ENCODE measurements at regions not wholly inside any gene's neighbourhood (a gene's known extent, or its start where the extent isn't known, plus 50 kb on each side); places are given as distances from the start of the nearest gene placed in this dataset.

DNA sequence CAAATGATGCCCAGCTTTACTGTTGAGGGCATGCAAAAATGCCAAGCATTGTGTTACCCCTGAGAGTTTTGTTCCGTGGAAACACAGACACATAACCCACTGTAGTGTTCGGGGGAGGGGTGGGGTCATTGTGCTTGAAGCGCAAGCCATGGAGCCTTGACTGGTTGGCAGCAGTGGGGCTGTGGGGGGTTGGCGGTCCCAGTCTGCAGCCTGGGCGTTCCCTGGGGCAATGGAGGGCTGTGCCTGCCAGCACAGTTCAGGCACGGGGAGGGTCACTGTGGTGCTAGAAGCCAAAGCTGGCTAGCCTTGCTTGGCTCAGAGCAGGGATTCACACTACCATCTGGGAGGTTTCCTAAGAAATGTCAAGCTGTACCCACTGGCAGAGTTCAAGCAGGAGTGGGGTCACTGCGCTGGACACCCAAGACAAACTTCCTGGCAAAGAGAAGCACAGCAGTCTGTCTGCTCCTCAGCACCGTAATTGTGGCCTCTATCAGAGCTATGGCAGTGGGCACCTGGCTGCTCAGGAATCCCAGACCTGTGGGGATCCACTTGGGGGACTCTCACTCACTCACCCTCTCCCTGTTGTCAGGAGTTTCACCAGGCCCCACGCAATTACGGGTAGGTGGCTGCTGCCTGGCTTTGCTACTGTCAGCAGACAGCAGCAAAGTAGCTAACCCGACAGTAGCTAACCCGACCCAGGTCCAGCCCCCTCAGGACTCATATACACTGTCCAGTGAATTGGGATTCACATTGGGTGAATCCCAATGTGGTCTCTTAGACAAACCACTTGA is 292.4 kb downstream of the ZWINT start:
- CTCF ChIA-PET = no interaction called here
- TF ChIP-seq CBFB (CRISPR knock-in tag; IDR thresholded peaks at IDR 0.05; ENCODE audit: low read depth) = no peak
- TF ChIP-seq HMGA2 (CRISPR knock-in tag; IDR thresholded peaks at IDR 0.05) = no peak
- no peak for TF ChIP-seq ZSCAN18 (CRISPR knock-in tag; IDR thresholded peaks at IDR 0.05)
- no peak for TF ChIP-seq OVOL2 (CRISPR knock-in tag; IDR thresholded peaks at IDR 0.05; ENCODE audit: borderline replicate concordance)
- no peak for TF ChIP-seq ELF4 (CRISPR knock-in tag; IDR thresholded peaks at IDR 0.05; ENCODE audit: low read depth)
- no peak for TF ChIP-seq ZNF396 (CRISPR knock-in tag; IDR thresholded peaks at IDR 0.05; ENCODE audit: borderline replicate concordance)
- TF ChIP-seq, protein P1, sequence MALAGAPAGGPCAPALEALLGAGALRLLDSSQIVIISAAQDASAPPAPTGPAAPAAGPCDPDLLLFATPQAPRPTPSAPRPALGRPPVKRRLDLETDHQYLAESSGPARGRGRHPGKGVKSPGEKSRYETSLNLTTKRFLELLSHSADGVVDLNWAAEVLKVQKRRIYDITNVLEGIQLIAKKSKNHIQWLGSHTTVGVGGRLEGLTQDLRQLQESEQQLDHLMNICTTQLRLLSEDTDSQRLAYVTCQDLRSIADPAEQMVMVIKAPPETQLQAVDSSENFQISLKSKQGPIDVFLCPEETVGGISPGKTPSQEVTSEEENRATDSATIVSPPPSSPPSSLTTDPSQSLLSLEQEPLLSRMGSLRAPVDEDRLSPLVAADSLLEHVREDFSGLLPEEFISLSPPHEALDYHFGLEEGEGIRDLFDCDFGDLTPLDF (CRISPR knock-in tag; IDR thresholded peaks at IDR 0.05) = no peak
- TF ChIP-seq TEAD1 (CRISPR knock-in tag; IDR thresholded peaks at IDR 0.05) = no peak
- no peak for TF ChIP-seq SMAD3 (CRISPR knock-in tag; IDR thresholded peaks at IDR 0.05; ENCODE audit: borderline replicate concordance)
- no peak for TF ChIP-seq FOXK1 (CRISPR knock-in tag; IDR thresholded peaks at IDR 0.05)
- TF ChIP-seq NFATC4 (CRISPR knock-in tag; IDR thresholded peaks at IDR 0.05) = no peak
- no peak for TF ChIP-seq ZNF232 (CRISPR knock-in tag; IDR thresholded peaks at IDR 0.05)
- ATAC-seq = no peak

GRCh38 chr10:56068040-56068439 is 293.0 kb downstream of the ZWINT start:
- ChIA-PET POLR2A (no interaction called here), CTCF (no interaction called here)
- no peak overlapping the region for H3K4me3 Mint-ChIP-seq
- H3K27me3 Mint-ChIP-seq (ENCODE audit: low read depth) = no peaks in the 10 kb centered on the region
- DNase-seq (ENCODE audit: low spot score) (no peak), ATAC-seq (no peak)
- H3K27ac Mint-ChIP-seq = no peak overlapping the region
- H3K36me3 Mint-ChIP-seq = no peaks in the 10 kb centered on the region
- no peaks in the 10 kb centered on the region for H3K4me1 Mint-ChIP-seq
- no peaks in the 10 kb centered on the region for H3K9me3 Mint-ChIP-seq
- TF ChIP-seq ZNF232 (CRISPR knock-in tag; IDR thresholded peaks at IDR 0.05) (no peak), FOXK1 (CRISPR knock-in tag; IDR thresholded peaks at IDR 0.05) (no peak), PRRX2 (CRISPR knock-in tag; IDR thresholded peaks at IDR 0.05) (no peak), MYBL2 (CRISPR knock-in tag; IDR thresholded peaks at IDR 0.05) (no peak), KAT7 (CRISPR knock-in tag; IDR thresholded peaks at IDR 0.05; ENCODE audit: borderline replicate concordance) (no peak), JUN (CRISPR knock-in tag; IDR thresholded peaks at IDR 0.05) (no peak), GTF2I (CRISPR knock-in tag; conservative IDR thresholded peaks at IDR 0.05) (no peak), ATF1 (CRISPR knock-in tag; IDR thresholded peaks at IDR 0.05) (no peak), RORB (CRISPR knock-in tag; IDR thresholded peaks at IDR 0.05) (no peak), E2F5 (CRISPR knock-in tag; IDR thresholded peaks at IDR 0.05) (no peak), ZNF396 (CRISPR knock-in tag; IDR thresholded peaks at IDR 0.05; ENCODE audit: borderline replicate concordance) (no peak), NFE2L1 (CRISPR knock-in tag; IDR thresholded peaks at IDR 0.05) (no peak), HMGXB4 (CRISPR knock-in tag; IDR thresholded peaks at IDR 0.05) (no peak)
- TF ChIP-seq, protein P2, sequence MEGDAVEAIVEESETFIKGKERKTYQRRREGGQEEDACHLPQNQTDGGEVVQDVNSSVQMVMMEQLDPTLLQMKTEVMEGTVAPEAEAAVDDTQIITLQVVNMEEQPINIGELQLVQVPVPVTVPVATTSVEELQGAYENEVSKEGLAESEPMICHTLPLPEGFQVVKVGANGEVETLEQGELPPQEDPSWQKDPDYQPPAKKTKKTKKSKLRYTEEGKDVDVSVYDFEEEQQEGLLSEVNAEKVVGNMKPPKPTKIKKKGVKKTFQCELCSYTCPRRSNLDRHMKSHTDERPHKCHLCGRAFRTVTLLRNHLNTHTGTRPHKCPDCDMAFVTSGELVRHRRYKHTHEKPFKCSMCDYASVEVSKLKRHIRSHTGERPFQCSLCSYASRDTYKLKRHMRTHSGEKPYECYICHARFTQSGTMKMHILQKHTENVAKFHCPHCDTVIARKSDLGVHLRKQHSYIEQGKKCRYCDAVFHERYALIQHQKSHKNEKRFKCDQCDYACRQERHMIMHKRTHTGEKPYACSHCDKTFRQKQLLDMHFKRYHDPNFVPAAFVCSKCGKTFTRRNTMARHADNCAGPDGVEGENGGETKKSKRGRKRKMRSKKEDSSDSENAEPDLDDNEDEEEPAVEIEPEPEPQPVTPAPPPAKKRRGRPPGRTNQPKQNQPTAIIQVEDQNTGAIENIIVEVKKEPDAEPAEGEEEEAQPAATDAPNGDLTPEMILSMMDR (IDR thresholded peaks at IDR 0.05) = no peak
- TF ChIP-seq, protein P3, sequence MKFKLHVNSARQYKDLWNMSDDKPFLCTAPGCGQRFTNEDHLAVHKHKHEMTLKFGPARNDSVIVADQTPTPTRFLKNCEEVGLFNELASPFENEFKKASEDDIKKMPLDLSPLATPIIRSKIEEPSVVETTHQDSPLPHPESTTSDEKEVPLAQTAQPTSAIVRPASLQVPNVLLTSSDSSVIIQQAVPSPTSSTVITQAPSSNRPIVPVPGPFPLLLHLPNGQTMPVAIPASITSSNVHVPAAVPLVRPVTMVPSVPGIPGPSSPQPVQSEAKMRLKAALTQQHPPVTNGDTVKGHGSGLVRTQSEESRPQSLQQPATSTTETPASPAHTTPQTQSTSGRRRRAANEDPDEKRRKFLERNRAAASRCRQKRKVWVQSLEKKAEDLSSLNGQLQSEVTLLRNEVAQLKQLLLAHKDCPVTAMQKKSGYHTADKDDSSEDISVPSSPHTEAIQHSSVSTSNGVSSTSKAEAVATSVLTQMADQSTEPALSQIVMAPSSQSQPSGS (CRISPR knock-in tag; IDR thresholded peaks at IDR 0.05; ENCODE audit: borderline replicate concordance, low read depth) = no peak
- TF ChIP-seq, protein P4, sequence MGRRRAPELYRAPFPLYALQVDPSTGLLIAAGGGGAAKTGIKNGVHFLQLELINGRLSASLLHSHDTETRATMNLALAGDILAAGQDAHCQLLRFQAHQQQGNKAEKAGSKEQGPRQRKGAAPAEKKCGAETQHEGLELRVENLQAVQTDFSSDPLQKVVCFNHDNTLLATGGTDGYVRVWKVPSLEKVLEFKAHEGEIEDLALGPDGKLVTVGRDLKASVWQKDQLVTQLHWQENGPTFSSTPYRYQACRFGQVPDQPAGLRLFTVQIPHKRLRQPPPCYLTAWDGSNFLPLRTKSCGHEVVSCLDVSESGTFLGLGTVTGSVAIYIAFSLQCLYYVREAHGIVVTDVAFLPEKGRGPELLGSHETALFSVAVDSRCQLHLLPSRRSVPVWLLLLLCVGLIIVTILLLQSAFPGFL (CRISPR knock-in tag; IDR thresholded peaks at IDR 0.05; ENCODE audit: borderline replicate concordance) = no peak
- TF ChIP-seq, protein P5, sequence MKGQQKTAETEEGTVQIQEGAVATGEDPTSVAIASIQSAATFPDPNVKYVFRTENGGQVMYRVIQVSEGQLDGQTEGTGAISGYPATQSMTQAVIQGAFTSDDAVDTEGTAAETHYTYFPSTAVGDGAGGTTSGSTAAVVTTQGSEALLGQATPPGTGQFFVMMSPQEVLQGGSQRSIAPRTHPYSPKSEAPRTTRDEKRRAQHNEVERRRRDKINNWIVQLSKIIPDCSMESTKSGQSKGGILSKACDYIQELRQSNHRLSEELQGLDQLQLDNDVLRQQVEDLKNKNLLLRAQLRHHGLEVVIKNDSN (CRISPR knock-in tag; IDR thresholded peaks at IDR 0.05) = no peak

More for the DNA sequence above, 292.4 kb downstream of the ZWINT start:
- H3K4me1 Mint-ChIP-seq = no peaks in the 10 kb centered on the region
- H3K27ac Mint-ChIP-seq = no peak overlapping the region
- H3K27me3 Mint-ChIP-seq (ENCODE audit: low read depth) = no peaks in the 10 kb centered on the region
- H3K36me3 Mint-ChIP-seq = no peaks in the 10 kb centered on the region
- H3K9me3 Mint-ChIP-seq = no peaks in the 10 kb centered on the region
- POLR2A ChIA-PET = no interaction called here
- H3K4me3 Mint-ChIP-seq = no peak overlapping the region
- DNase-seq (ENCODE audit: low spot score) = no peak

All from WTC11 (cell line).